GM10266 (cell line): ENCODE measurements at regions not wholly inside any gene's neighbourhood (a gene's known extent, or its start where the extent isn't known, plus 50 kb on each side); places are given as distances from the start of the nearest gene placed in this dataset.

Source experiments
- DNase-seq: peaks from one replicate; pipeline ENCODE4 v3.0.0; 2012; ENCODE audit errors: extremely low spot score
- TF ChIP-seq, protein P1 (sequence below): IDR thresholded peaks from 2 replicates; pipeline ENCODE4 v1.5.1; 2012; ENCODE audit warnings: mild to moderate bottlenecking, low read depth; ENCODE audit not compliant: control insufficient read depth, insufficient read depth; ENCODE audit errors: missing control alignments

DNA sequence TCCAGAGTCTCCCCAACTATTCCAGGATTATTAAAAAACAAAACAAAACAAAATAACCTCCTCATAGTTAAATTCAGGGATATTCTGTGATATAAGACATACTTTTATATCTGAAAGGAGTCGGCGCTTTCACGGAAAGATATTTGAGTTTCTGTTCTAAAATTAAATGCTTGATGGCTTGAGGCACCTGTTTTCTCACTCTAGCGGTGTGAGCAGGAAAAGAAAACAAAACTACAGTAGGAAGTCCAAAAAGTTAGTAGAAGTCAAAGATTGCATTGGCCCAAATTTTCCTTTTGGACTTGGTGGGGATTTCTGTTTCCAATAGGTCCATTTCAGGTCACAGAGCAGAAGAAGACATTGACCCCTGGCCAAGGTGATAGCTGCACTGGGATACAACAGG, 716.1 kb upstream of the POT1 start:
- TF ChIP-seq, protein P1, sequence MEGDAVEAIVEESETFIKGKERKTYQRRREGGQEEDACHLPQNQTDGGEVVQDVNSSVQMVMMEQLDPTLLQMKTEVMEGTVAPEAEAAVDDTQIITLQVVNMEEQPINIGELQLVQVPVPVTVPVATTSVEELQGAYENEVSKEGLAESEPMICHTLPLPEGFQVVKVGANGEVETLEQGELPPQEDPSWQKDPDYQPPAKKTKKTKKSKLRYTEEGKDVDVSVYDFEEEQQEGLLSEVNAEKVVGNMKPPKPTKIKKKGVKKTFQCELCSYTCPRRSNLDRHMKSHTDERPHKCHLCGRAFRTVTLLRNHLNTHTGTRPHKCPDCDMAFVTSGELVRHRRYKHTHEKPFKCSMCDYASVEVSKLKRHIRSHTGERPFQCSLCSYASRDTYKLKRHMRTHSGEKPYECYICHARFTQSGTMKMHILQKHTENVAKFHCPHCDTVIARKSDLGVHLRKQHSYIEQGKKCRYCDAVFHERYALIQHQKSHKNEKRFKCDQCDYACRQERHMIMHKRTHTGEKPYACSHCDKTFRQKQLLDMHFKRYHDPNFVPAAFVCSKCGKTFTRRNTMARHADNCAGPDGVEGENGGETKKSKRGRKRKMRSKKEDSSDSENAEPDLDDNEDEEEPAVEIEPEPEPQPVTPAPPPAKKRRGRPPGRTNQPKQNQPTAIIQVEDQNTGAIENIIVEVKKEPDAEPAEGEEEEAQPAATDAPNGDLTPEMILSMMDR = no peak
- DNase-seq = no peak

DNA sequence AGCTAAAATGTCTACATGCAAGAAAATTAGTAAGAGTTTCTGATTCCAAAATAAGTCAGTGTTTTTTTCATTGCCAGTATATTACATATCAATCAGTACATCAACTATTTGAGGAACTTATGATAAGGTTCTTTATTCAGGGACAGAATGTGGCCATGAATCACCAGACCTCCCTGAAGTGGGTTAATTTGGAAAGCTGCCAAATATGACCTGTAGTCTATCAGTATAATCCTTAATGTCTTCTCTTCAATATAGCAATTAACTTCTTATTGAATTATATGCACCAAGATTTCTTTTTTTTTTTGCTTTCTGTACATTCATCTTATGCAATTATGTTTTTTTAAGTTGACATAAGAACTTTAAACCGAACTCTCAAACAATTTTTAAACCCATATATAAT, 714.5 kb upstream of the POT1 start:
- TF ChIP-seq, protein P1 = no peak
- no peak for DNase-seq

DNA sequence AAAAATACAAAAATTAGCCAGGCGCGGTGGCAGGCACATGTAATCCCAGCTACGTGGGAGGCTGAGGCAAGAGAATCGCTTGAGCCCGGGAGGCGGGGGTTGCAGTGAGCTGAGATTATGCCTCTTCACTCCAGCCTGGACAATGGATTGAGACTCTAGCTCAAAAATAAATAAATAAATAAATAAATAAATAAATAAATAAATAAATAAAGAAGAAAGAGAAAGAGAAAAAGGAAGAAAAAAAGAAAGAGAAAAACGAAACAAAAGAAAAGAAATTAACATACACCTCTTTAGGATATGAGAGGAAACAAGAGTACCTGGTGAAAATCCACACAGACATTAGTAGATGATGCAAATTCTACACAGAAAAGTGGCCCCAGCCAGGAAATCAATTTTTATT, 713.7 kb upstream of the POT1 start:
- TF ChIP-seq, protein P1 = no peak
- no peak for DNase-seq

DNA sequence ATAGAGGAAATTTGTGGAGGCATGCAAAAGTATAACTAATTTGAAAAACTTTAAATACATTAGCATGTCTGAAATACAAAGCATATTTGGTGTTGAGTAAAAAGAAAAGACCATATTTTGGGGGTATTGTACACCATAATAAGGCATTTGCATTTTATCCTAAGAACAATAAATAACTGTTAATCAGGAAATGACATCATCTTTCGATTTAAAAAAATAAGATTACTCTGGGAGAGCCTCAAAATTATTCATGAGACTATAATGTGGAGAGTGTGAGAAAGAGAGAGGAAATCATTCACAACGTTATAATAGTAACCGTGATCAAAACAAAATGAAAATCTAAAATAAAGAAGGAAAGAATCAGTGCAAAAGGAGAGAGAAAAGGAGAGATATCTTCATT, 712.3 kb upstream of the POT1 start:
- TF ChIP-seq, protein P1 = no peak
- DNase-seq = no peak

DNA sequence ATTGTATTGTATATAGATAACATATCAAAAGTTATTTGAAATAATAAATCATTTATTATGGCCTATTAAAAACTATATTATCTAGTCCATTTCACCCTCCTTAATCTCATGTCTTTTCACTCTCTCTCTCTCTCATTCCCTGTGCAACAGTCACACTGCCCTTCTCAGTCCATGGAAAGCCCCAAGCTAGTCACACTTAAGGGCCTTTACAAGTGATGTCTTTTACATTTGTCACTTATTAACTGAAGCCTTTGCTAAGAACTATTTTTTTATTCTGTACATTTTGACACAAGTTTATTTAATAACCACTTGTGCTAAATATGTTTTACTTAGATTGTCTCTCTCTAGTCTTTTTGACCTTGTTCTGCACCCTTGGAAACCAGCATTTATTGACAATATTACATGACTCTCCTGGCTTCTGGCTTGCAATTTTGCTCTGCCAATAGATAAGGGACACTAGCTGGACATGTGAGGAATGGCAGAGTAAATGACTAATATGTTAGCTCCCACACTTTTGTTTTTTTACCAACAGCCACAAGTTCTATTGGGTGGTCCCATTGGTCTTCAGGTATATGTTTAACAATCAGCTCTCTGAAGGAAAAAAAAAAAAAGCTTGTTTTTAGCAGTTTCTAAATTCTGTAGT, 706.8 kb upstream of the POT1 start:
- TF ChIP-seq, protein P1 = no peak
- no peak for DNase-seq

DNA sequence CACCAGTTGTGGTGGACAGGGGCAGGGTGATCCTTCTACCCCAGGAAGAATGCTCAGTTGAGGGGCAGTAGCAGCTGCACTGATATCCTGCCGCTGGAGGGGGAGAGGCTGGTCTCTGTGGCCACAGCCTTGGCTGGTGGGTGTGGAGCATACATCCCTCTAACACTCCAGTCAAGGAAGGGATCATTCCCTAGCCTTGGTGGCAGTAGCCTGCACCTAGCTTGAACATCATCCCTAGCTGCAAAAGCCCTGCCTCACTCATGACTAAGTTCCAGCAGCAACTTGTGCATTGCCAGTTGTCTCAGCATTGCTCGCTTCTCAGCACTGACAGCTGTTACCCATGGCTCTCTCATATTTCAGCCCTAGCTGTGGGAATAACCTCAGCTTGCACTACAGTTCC, 688.9 kb upstream of the POT1 start:
- DNase-seq = no peak
- TF ChIP-seq, protein P1 = no peak

DNA sequence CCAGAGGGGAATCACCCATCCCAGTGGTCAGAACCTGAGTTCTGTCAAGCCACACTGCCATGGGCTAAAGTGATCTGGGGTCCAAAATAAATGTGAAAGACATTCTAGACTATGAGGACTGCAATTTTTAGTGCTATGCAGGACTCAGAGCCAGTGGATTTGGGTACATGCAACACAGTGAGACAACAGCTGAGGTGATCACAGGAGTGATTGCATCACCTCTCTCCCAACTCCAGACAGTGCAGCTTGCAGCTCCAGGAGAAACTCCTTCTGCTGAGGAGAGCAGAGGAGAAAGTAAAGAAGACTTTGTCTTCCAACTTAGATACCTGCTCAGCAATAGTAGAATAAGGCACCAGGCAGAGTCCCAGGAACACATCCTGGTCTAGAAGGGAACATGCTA, 682.0 kb upstream of the POT1 start:
- DNase-seq = no peak
- TF ChIP-seq, protein P1 = no peak
